ENCODE measurements at regions not wholly inside any gene's neighbourhood (a gene's known extent, or its start where the extent isn't known, plus 50 kb on each side); places are given as distances from the start of the nearest gene placed in this dataset.
"Not testable (repeated sequence)": the region's sequence is repeated elsewhere in the genome, so short reads cannot be mapped to it uniquely, and the experiment has no call there.

DNA sequence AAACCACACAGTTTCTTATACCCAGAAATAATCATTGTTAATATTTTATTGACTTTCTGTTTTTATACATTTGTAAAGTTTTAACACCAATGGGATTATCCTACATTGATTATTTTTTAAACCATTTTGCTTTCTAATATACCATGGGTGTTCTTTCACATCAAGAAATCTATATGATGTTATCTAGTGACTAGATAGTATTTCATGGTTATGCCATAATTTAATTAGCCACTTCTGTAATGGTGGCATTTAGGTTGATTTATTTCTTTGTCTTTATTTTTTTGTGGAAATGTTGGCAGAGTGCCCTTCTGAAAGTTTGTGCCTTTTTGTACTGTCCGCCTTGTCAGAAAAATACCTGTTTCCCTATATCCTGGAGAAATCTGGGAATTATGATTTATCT lies 193.3 kb downstream of the CEP135 start:
- TF ChIP-seq, protein P1, sequence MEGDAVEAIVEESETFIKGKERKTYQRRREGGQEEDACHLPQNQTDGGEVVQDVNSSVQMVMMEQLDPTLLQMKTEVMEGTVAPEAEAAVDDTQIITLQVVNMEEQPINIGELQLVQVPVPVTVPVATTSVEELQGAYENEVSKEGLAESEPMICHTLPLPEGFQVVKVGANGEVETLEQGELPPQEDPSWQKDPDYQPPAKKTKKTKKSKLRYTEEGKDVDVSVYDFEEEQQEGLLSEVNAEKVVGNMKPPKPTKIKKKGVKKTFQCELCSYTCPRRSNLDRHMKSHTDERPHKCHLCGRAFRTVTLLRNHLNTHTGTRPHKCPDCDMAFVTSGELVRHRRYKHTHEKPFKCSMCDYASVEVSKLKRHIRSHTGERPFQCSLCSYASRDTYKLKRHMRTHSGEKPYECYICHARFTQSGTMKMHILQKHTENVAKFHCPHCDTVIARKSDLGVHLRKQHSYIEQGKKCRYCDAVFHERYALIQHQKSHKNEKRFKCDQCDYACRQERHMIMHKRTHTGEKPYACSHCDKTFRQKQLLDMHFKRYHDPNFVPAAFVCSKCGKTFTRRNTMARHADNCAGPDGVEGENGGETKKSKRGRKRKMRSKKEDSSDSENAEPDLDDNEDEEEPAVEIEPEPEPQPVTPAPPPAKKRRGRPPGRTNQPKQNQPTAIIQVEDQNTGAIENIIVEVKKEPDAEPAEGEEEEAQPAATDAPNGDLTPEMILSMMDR (IDR thresholded peaks at IDR 0.05; ENCODE audit: borderline replicate concordance, insufficient read depth, low read depth, low read length): no peak

DNA sequence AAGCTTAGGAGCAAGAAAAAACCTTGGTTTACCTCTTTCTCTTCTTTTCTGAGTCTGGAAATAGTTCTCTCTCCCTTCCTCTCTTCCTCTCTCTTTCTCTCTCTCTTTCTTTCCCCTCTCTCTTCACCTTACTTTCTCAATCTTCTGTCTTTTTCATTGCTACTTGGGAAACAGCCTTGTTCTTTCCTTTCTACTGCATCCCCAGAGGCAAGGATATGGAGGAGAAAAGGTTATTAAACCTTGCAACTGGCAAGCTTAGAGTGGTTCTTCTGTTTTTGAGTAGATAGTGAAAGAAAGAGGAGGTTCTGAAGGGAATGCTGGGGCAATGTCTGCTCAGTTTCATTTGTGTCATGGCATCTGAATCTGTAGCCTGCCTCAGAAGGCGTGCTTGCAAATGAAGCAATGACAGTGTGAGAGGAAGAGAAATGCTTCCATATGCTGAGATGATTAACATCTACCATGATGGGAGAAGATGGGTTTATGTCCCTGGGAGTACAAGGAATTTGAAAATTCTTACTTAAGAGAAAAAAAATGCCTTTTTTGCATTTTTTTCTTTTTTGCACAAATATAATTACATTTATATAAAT lies 190.6 kb downstream of the CEP135 start:
- no peak overlapping the region for H3K4me3 ChIP-seq (ENCODE audit: low read depth, low read length)
- TF ChIP-seq, protein P1 (IDR thresholded peaks at IDR 0.05; ENCODE audit: borderline replicate concordance, insufficient read depth, low read depth, low read length): no peak

More for the DNA sequence above, 193.3 kb downstream of the CEP135 start:
- no peak overlapping the region for H3K4me3 ChIP-seq (ENCODE audit: low read depth, low read length)

DNA sequence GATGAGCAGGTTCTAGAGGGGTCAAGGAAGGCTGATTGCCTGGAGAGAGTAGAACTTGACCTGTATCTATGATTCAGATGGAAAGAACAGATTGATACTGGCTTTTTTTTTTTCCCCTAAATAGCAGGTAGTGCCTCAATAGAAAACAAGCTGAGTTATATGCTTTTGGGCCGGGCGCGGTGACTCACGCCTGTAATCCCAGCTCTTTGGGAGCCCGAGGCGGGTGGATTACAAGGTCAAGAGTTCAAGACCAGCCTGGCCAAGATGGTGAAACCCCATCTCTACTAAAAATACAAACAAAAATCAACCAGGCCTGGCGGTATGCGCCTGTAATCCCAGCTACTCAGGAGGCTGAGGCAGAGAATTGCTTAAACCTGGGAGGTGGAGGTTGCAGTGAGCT lies 186.1 kb downstream of the CEP135 start:
- not testable (repeated sequence) for H3K4me3 ChIP-seq (ENCODE audit: low read depth, low read length)

DNA sequence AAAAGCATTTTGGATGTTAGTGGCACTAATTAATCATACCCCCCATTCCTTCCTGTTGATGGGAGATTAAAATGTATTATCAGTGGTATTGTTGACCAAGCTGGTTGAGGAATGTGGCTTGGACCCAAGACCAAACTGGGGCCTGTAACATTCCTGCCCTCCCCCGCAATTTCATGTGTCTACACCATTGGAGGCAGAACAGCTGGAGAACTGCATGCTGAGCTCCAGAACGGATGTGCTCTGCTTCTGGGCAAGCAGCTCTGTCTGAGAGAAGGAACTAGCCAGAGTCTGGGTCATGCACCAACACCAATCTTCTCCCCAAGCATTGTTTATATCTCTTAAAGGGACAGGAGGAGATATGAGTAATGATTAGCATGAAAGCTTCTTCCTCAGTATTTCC lies 185.5 kb downstream of the CEP135 start:
- TF ChIP-seq, protein P1 (IDR thresholded peaks at IDR 0.05; ENCODE audit: borderline replicate concordance, insufficient read depth, low read depth, low read length): no peak
- H3K4me3 ChIP-seq (ENCODE audit: low read depth, low read length): no peak overlapping the region

DNA sequence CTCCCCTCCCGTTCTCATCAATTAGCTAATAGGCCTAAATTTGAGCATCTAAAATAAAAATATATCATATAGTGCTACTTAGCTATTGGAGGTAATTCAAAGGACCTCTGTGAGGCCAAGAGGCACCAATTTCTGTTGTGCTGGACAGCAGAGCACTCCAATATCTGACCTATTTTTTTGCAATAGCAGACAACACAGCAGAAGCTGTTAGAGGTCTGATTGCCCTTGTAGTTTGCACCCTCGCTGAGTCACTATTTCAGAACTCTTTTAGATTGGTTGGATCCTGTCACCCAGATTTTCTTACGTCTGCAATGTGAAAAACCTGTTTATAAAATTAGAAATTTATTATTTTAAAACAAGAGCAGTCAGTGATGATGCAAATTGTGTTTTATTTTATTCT lies 184.1 kb downstream of the CEP135 start:
- no peak overlapping the region for H3K4me3 ChIP-seq (ENCODE audit: low read depth, low read length)
- TF ChIP-seq, protein P1 (IDR thresholded peaks at IDR 0.05; ENCODE audit: borderline replicate concordance, insufficient read depth, low read depth, low read length): no peak

DNA sequence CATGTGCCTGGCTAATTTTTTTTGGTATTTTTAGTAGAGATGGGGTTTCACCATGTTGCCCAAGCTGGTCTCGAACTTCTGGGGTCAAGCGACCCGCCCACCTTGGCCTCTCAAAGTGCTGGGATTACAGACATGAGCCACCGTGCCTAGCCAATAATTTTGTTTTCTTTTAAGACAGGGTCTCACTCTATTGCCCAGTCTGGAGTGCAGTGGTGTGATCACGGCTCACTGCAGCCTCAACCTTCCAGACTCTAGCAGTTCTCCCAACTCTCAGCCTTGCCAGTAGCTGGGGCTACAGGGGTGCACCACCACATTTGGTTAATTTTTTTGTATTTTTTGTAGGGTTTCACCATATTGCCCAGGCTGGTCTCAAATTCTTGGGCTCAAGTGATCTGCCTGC lies 183.4 kb downstream of the CEP135 start:
- H3K4me3 ChIP-seq (ENCODE audit: low read depth, low read length): not testable (repeated sequence)

DNA sequence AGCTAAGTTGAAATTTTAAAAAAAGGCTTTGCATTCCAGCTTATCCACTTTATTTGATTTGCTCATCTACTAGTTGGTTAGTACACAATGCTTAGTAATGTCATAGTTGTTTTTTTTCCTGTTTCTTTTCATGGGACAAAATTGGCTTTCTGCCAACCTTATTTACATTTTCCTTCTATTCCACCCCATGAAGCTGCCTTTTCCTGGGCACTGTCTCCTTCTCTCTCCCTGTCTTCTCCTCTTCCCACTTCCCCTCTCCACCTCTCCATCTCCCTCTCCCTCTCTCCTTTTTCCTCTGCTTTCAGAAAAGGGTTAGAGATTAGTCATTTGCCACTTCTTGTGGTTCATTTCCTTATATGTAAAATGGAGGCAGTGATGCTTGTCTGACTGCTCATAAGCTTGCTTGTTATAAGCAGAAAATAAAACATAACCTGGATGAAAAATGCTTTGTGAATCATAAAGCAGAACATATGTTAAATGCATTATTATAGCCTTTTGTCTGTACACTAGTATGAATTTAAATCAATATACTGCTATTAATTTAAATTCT lies 181.9 kb downstream of the CEP135 start:
- no peak overlapping the region for H3K4me3 ChIP-seq (ENCODE audit: low read depth, low read length)
- TF ChIP-seq, protein P1 (IDR thresholded peaks at IDR 0.05; ENCODE audit: borderline replicate concordance, insufficient read depth, low read depth, low read length): no peak

DNA sequence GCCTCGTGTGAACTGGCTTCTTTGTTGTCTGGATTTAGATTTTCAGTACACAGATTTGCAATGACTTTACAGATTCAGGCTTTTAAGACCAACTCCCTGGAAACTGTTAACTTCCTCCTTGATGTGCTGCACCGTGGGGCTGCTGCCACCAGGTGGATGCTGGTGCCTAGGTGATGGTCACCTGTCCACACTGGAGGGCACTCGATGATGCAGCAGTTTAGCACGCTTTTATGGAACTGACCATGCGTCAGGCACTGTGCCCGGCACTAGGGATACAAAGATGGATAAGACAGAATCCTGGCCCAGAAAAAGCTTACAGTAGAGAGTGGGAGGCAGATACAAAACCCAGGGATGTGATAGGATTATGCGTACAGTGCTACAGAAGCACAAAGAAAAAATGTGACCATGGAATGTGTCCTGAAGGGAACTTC lies 180.7 kb downstream of the CEP135 start:
- TF ChIP-seq, protein P1 (IDR thresholded peaks at IDR 0.05; ENCODE audit: borderline replicate concordance, insufficient read depth, low read depth, low read length): peak; percentile 82
- no peak overlapping the region for H3K4me3 ChIP-seq (ENCODE audit: low read depth, low read length)

Measured in GM12875 (cell line).